H1 (cell line): ENCODE measurements at regions not wholly inside any gene's neighbourhood (a gene's known extent, or its start where the extent isn't known, plus 50 kb on each side); places are given as distances from the start of the nearest gene placed in this dataset.

Experiments
- BACH1 ChIP-seq: IDR thresholded peaks from 2 replicates; pipeline ENCODE4 v1.6.1; 2012; ENCODE audit warnings: low read length, improper control_type of control experiment
- BRCA1 ChIP-seq: IDR thresholded peaks from 2 replicates; pipeline ENCODE4 v1.6.1; 2012; ENCODE audit warnings: low read depth, low read length, improper control_type of control experiment
- CEBPB ChIP-seq: IDR thresholded peaks from 2 replicates; pipeline ENCODE4 v1.6.1; 2012; ENCODE audit warnings: low read depth, low read length
- EP300 ChIP-seq, 2 experiments: IDR thresholded peaks; 1 replicate in 1 of 2; 2 replicates in 1 of 2; pipeline ENCODE4 v1.6.1; 2011 to 2012; ENCODE audit warnings: low read depth in 2 of 2, low read length in 2 of 2, mild to moderate bottlenecking in 2 of 2, borderline replicate concordance in 1 of 2, inconsistent platforms in 1 of 2, moderate library complexity in 1 of 2
- EZH2 ChIP-seq: fragments of 200-600 bp; sonication (generic); IDR thresholded peaks from 2 replicates; pipeline ENCODE4 v1.7.1; 2012; ENCODE audit warnings: low read depth, mild to moderate bottlenecking, moderate library complexity, low read length, inconsistent platforms; ENCODE audit not compliant: severe bottlenecking
- GABPA ChIP-seq: IDR thresholded peaks from 2 replicates; pipeline ENCODE4 v1.6.1; 2011; ENCODE audit warnings: mild to moderate bottlenecking, low read length, moderate library complexity, borderline replicate concordance; ENCODE audit not compliant: insufficient read depth
- PHF8 ChIP-seq: fragments of 200-600 bp; sonication (generic); conservative IDR thresholded peaks from 2 replicates; pipeline ENCODE4 v1.7.1; 2012; ENCODE audit warnings: low read depth, mild to moderate bottlenecking, inconsistent platforms, low read length, moderate library complexity
- RAD21 ChIP-seq, 2 experiments: IDR thresholded peaks in 1 of 2; conservative IDR thresholded peaks in 1 of 2; 2 replicates each; pipeline ENCODE4 v1.6.1; 2011; ENCODE audit warnings: low read depth in 2 of 2, low read length in 2 of 2, improper control_type of control experiment in 1 of 2, inconsistent platforms in 1 of 2, mild to moderate bottlenecking in 1 of 2, moderate library complexity in 1 of 2
- SUZ12 ChIP-seq: fragments of 200-600 bp; sonication (generic); IDR thresholded peaks from 2 replicates; pipeline ENCODE4 v1.6.1; 2012; ENCODE audit warnings: mild to moderate bottlenecking, inconsistent platforms, low read length, moderate library complexity, mixed read lengths
- TAF1 ChIP-seq: IDR thresholded peaks from 2 replicates; pipeline ENCODE4 v1.6.1; 2011; ENCODE audit warnings: mild to moderate bottlenecking, low read depth, low read length
- TEAD4 ChIP-seq: IDR thresholded peaks from 2 replicates; pipeline ENCODE4 v1.6.1; 2012; ENCODE audit warnings: low read depth, low read length, inconsistent platforms, mixed read lengths
- TF ChIP-seq, protein P1 (sequence below), 3 experiments: IDR thresholded peaks; 1 replicate in 2 of 3; 2 replicates in 1 of 3; pipeline versions ENCODE4 v1.5.1 to v1.6.1; 2011; ENCODE audit warnings: low read length in 3 of 3, mild to moderate bottlenecking in 3 of 3, inconsistent platforms in 2 of 3, low read depth in 1 of 3, moderate library complexity in 1 of 3; ENCODE audit not compliant: insufficient read depth in 1 of 3; ENCODE audit errors: control extremely low read depth in 1 of 3
- TF ChIP-seq, protein P2 (sequence below): IDR thresholded peaks from 2 replicates; pipeline ENCODE4 v1.6.1; 2011; ENCODE audit warnings: low read length, improper control_type of control experiment

DNA sequence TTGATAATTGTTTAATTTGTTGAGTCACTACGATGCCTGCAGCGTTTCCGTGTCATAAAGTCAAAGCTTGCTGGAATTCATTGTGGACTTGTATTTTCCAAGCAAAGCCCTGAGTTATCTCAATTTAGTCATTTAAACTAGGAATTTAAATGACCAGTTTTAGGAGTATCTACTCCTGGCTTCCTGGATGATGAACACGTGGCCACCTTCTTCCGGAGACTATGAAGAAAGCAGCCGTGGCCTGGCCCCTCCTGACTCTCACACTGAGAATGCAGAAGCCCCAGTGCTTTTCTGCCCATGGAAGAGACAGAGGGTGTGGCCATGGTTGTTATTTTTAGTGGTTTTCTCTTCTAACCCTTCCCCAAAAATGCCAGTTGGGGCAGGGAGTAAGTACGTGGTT lies 250.7 kb upstream of the GATB start:
- TF ChIP-seq EP300 (IDR thresholded peaks at IDR 0.05; ENCODE audit: borderline replicate concordance in 1 of 2, low read depth in 2 of 2, low read length in 2 of 2) (no peak), RAD21 (IDR thresholded peaks at IDR 0.05 in 1 of 2, conservative IDR thresholded peaks at IDR 0.05 in 1 of 2; ENCODE audit: low read depth in 2 of 2, low read length in 2 of 2) (no peak), PHF8 (no peak), EZH2 (no peak), CEBPB (no peak), BRCA1 (no peak), TEAD4 (no peak), TAF1 (no peak), GABPA (no peak), SUZ12 (no peak), BACH1 (no peak)
- TF ChIP-seq, protein P1, sequence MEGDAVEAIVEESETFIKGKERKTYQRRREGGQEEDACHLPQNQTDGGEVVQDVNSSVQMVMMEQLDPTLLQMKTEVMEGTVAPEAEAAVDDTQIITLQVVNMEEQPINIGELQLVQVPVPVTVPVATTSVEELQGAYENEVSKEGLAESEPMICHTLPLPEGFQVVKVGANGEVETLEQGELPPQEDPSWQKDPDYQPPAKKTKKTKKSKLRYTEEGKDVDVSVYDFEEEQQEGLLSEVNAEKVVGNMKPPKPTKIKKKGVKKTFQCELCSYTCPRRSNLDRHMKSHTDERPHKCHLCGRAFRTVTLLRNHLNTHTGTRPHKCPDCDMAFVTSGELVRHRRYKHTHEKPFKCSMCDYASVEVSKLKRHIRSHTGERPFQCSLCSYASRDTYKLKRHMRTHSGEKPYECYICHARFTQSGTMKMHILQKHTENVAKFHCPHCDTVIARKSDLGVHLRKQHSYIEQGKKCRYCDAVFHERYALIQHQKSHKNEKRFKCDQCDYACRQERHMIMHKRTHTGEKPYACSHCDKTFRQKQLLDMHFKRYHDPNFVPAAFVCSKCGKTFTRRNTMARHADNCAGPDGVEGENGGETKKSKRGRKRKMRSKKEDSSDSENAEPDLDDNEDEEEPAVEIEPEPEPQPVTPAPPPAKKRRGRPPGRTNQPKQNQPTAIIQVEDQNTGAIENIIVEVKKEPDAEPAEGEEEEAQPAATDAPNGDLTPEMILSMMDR (IDR thresholded peaks at IDR 0.05; ENCODE audit: control extremely low read depth in 1 of 3, insufficient read depth in 1 of 3, low read depth in 1 of 3, low read length in 3 of 3): no peak
- TF ChIP-seq, protein P2, sequence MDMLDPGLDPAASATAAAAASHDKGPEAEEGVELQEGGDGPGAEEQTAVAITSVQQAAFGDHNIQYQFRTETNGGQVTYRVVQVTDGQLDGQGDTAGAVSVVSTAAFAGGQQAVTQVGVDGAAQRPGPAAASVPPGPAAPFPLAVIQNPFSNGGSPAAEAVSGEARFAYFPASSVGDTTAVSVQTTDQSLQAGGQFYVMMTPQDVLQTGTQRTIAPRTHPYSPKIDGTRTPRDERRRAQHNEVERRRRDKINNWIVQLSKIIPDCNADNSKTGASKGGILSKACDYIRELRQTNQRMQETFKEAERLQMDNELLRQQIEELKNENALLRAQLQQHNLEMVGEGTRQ: no peak
